HG03460 (cell line): ENCODE measurements at regions not wholly inside any gene's neighbourhood (a gene's known extent, or its start where the extent isn't known, plus 50 kb on each side); places are given as distances from the start of the nearest gene placed in this dataset.
"Not testable (repeated sequence)": the region's sequence is repeated elsewhere in the genome, so short reads cannot be mapped to it uniquely, and the experiment has no call there.

ENCODE experiments used
- ATAC-seq: cut with Tn5 transposase; IDR thresholded peaks from one replicate; pipeline ENCODE4 v1.9.1; 2021; ENCODE audit not compliant: unreplicated experiment

DNA sequence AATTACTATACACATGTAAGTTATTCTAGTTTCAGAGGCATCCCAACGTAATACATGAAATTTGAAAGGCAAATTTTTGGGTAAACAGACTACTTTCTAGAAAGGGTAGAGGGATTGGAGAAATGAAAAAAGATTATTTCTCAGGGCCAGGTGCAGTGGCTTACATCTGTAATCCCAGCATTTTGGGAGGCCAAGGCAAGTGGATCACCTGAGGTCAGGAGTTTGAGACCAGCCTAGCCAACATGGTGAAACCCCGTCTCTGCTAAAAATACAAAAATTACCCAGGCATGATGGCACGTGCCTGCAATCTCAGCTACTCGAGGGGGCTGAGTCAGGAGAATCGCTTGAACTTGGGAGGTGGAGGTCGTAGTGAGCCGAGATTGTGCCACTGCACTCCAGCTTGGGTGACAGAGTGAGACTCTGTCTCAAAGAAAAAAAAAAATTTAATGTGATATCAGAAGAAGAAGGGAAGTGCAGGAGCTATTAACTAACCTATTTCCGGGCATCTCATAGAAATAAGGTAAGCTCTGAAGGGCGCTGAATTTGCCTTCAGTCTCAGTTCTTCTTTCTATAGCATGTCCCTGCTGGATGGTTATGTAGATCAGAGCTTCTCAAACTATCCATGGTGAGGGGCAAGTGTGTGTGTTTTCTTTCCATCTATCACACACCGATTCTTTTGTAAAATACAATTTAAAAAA lies 100.3 kb upstream of the MTHFD1L start:
- peak; percentile 91 for ATAC-seq

DNA sequence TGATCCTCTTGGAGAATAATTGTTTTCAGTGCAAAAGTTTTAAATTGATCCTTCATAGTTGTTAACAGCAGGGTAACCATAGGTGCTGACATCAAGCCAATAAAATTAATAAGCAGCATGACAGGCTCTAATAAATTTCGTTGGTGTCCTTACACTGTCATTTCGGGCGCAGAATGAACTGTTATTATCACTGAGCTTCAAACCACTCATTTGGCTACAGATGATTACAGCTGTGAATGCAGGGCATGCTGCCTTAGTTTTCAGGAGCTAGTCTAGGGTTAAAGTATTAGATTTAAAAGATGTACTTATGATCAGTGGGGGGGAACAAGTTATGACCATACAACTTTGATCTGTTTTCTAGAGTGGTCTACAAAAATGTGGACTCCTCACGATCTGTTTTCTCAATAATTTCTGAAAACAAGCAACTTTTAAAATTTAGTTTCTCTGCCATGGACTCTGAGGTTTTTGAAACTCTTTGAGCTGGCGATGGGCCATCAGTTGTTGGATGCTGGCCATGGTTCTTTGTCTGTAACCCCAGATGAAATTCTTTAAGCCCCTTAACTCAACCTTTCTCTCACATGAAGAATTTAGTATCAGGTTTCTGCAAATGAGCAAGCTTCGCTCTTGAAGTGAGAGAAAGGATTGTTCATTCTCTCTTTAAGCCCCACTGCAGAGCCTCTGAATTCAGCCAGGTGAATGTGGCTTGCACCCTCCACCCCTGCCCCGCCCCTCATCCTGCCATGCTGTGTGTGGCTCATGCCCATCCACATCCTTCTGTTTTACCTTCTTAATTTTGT lies 99.1 kb upstream of the MTHFD1L start:
- no peak for ATAC-seq

DNA sequence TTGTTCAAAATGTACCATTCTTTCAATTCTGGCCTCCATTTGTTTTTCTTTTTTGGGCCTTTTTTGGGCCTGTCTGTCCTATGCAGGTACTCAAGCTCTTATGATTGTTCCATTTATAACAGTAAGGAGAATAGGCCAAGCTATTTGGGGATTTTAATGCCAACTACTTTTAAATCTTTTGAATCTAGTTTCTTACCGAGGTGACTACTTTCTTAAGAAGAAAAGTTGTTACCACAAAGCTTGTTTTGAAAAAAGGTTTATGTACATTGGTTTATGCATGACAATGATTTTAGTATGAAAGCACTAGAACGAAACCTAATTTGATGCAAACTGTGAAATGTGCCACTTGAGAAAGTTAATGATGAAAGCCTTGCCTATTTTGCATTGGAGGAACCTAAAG lies 98.3 kb upstream of the MTHFD1L start:
- ATAC-seq = no peak

DNA sequence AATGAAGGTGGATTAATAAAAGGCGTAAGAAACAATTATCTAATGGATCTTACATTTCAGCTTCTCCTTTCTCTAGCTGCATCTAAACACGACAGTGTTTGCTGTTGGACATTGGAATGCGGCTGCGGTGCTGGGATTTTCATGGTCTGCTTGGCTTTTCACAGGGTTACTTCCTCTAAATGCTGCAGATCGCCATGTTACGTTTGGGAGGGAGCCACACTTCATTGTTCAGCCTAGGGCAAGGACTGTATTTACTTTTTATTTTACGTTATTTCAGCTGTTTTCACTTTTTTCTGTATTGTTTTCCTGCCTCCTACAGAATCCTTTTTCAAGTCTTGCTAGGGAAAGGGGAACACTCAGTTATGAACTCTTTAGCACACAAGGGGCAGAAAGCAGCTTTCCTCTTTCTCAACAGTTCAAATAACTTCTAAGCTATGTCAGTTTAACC lies 97.9 kb upstream of the MTHFD1L start:
- ATAC-seq = no peak

DNA sequence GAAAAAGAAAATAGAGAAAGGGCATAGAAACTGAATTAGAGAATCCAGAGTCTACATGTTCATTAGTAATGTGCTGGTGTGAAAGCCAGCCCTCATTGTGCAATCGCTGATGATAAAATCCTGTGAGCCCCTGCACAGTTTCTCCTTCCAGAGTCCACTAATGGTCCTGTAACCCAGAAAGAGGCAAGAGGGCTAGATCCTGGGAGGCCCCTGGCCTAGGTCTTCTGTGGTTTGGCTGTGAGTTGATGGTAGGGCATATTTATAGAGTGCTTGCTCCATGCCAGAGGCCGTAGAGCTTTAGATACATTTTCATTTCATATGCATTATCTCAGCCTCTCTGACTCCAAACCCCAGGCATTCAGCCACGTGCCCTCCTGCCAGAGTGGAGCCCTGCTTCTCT lies 94.9 kb upstream of the MTHFD1L start:
- no peak for ATAC-seq

DNA sequence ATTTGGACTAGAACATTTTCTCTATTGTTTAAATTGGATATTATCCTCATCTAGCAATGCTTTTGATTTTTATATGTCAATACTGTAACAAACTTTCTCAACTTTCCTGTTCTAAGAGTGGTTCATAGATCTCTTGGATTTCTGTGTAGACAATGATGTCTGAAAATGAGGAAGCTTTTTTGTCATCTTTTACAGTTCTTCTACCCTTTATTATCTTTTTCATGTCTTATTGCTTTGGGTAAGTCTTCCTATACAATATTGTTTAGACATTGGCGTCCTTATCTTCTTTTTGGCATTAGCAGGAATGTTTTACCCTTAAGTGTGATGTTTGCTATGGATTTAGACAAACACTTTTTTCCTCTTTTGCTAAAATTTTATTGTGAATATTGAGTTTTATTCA lies 91.5 kb upstream of the MTHFD1L start:
- no peak for ATAC-seq

DNA sequence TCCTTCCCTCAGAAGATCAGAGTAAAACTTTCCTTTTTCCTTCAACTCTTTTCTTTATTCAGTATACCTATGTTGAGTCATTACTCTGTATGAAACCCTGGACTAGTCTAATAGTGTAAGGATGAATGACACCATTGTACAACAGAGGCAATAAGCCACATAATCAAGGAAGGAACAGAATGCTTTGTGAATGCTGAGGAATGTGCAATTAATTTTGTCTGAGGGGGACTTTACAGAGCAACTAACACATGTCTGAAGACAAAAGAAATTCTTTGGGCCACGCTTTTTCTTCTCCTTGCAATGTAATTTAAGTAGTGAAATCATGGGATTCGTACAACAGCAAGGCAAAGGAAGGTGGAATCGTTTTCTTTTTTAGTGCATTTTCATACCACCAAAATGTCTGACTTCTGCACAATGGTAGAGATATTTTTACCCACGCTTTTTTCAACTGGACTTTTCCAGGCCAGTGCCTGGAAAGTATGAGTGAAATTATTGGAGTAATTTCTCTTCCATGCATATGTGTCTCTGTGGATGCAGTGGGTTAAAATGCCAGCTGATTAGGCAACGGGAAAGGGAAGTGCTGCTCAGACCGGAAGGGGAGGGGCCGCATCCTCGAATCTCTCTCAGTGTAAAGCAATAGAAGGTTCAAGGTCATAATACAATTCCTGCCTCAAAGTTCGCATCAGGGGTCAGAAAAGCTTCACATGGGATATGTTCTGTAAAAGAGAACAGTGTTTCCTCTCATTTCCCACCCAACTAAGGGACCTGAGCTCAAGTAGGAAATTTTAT lies 89.9 kb upstream of the MTHFD1L start:
- ATAC-seq = no peak

DNA sequence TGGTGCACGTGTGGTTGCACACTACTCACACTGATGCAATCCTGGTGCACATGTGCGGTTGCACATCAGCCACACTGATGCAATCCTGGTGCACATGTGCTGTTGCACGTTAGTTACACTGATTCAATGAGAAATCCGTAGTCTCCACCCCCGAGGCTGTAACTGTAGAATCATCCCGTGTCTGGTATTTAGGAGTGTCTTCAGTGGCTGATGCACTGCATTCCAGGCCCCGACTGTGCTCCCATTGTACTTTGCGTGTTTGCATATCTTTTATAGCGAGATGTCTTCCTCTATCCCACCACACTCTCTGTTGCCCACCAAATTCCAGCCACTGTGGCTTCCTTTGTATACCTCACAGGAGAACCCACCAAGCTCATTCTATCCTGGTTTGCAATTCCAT lies 87.8 kb upstream of the MTHFD1L start:
- no peak for ATAC-seq

DNA sequence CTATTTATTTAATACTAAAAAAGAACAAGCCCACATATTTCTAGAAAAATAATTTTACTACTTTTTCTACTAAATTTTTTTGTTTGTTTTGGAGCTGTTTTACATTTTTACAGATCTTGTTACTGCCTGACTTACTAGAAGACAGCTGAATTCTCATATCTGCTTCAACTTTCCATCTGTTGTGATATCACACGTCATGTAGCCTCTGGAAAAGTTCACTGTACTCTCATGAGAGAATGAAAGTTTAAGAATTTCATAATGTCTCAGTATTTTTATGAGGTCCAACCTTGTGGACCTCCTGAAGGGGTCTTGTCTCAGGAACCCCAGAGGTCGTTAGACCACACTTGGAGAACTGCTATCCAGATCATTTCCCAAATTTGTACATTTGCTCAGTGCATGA lies 81.7 kb upstream of the MTHFD1L start:
- no peak for ATAC-seq

DNA sequence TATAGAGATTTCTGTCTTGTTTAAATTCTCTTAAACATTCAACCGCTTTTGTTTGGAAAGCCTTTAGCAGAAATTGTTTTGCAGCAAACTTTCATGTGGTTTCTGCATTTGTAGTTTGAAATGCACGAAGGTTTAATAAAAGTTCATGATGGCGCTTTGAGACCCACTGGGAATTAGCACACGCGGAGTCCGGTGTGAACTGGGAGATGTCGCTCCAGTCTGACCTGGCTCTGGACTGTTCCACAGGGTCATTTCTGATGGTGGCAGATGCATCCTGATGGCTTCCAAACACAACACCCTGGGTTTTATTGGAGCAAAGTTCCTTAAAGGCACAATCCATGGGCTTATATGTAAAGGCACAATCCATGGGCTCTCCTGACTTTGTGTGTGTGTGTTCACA lies 78.1 kb upstream of the MTHFD1L start:
- ATAC-seq = no peak

DNA sequence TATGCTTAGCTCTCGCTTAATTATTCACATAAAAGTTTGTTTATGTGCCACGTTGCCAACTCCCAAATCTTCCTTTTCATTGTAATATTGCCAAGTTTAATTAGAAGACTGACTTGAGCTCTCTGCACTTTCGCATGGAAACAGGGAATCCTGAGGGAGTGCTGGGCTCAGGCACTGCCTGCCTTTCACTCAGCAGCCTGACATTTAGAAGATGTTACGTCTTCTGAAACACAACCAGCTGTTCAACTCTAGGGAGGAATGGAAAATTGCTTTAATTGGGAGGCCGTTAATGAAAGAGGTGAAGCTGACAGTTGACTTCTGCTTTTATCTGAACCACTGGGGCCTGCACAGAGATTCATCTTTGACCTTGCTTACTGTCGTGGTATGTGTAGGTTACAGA lies 77.4 kb upstream of the MTHFD1L start:
- no peak for ATAC-seq

DNA sequence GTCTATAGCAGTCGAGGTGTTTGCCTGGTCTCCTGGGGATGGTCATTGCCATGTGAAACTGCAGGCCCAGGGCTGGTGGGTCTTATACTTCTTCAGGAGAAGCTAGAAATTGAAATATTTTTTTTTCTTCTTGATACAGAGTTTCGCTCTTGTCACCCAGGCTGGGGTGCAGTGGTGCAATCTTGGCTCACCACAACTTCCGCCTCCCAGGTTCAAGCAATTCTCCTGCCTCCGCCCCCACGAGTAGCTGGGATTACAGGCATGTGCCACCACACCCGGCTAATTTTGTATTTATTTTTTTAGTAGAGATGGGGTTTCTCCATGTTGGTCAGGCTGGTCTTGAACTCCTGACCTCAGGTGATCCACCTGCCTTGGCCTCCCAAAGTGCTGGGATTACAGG lies 75.6 kb upstream of the MTHFD1L start:
- not testable (repeated sequence) for ATAC-seq

DNA sequence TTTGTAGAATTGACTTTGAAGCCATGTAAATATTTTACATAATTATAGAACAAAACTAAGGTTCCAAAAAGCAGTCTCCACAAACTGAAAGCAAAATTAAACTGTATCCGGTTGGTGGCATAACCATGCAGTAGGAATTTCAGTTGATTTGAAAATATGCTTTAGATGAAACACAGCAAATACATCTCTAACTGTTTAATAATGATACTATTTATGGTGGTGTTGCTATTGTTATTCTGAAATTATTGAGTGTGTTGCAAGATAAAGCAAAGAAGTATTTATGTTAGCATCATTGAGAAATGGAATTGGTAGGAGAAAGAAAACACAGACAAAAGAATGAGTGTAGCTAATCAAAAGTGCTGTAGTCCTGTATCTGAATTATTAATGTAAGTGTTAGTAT lies 73.8 kb upstream of the MTHFD1L start:
- ATAC-seq = no peak

DNA sequence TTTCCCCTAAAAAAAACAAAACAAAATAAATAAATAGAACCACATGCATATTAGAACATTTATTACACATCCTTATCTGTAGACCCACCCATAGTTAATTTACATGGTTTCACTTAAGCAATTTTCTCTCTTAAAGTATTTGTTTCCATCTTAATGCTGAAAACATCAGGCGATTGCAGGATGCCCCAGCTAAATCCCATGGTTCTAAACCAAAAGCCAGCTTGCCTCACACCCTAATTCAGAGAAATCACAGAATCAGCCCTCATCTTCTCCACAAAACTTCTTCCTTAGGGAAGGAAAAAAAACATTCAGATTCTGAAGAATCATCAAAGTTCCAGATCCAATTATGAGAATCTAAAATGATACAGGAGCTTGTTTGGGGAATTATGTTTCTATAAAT lies 67.6 kb upstream of the MTHFD1L start:
- ATAC-seq = no peak

DNA sequence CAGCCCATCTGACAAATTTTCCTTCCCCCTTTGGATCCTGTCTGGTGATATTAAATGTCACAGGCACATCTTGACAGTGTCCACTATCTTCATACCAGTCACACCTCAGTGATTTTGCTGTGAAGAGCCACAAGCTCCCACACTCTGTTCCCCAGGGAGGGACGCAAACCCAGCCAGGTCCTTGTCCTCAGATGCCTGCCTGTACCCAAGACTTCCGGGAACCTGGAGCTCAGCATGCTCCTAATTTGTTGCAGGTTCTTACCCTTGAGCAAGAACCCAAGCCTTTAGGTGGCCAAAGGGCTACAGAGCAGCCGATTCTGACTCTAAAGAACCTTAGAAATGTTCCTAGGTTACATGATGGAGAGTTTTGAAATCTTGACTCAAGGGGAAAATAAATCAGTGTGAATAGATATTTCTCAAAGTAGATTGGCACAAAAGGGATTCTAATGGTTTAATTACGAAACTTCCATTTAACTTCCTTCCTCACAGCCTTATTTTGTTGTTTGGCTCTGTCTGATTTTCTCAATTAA lies 66.2 kb upstream of the MTHFD1L start:
- ATAC-seq = no peak

DNA sequence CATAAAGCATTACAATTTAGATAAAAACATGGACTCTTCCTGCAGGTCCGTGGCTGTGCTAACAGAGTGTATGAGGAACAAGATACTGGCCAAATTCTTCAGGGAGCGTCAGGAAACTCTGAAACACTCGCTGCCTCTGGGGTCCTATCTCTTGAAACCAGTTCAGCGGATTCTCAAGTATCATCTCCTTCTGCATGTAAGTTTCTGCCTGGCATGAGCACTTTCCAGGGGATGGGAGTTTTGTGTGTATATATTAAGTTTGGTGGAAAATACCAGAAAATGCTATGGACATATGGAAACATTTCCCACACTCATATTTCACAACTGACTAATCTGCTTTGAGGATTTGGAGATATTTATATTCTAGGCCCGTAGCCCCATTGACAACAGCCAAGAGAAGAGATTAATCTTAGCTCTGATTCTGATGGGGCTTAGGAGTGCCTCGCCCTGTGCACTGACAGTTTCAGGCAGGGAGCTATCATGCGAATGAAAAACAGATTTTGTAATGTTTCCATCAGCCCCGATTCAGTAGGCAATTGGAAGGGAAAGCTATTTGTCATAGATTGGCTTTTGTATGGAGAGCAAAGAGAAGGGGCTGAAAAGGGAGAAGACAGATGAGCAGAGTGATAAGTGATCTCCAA lies 64.7 kb upstream of the MTHFD1L start:
- ATAC-seq = no peak

DNA sequence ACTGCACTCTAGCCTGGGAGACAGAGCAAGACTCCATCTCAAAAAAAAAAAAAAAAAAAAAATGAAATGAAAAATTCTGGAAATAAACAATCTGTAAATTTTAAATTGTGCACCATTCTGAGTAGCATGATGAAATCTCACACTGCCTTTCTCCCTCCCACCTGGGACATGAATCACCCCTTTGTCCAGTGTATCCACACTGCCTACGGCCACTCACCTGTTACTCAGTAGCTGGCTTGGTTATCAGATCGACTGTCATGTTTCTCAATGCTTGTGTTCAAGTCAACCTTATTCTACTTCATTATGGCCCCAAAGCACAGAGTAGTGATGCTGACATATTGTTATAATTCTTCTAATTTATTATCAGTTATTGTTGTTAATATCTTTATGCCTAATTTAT lies 58.7 kb upstream of the MTHFD1L start:
- ATAC-seq = no peak

DNA sequence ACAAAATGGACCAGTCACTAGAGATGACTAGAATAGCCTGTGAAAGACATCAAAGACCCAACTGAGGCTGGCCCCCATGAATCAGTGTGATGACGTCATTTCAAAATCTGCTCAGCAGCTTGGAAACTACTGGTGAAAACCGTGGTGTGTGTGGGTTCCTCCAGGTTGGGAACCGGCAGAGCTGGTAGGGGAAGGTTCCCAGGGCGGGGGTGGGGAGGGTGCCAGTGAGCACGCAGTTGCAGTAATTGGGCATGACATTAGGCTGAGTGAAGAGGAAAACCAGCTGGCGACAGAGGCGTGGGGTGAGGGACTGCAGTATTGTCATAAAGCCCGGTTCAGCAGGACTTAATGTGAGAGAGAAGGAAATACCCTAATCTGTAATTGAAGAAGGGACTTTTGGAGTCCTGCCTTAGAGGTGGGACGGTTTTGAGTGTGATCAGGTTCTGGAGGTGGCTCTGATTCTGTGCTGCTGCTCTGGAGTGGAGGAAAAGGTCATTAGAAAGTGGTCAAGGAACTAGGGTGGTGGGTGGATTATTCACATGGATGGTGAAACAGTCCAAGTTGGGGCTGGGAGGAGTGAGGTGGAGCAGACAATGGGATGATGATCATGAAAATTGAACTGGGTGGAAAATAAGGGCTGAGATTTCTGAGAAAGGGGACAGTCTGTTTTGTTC lies 52.0 kb upstream of the MTHFD1L start:
- peak; percentile 61 for ATAC-seq

DNA sequence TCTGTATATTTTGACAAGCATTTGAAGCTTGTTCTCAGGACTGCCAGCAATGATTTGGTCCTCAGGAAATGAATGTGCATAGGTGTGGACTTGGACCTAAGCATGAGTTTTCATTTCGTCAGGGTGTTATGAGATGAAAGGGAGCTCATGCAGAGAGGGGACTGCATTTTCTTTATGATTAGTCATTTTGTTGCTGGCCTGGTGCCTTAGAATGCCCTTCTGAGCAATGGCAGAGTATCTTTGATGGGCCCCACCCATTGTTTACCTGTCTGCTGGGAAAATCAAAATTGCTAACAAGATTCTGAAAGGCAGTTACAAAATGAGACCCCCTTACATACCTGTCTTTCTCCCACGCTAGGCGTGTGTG lies 51.5 kb upstream of the MTHFD1L start:
- peak; percentile 65 for ATAC-seq
